ENCODE measurements at regions not wholly inside any gene's neighbourhood (a gene's known extent, or its start where the extent isn't known, plus 50 kb on each side); places are given as distances from the start of the nearest gene placed in this dataset.
A peak's percentile ranks its signal among the peaks of the same experiment; 100 is the strongest.

DNA sequence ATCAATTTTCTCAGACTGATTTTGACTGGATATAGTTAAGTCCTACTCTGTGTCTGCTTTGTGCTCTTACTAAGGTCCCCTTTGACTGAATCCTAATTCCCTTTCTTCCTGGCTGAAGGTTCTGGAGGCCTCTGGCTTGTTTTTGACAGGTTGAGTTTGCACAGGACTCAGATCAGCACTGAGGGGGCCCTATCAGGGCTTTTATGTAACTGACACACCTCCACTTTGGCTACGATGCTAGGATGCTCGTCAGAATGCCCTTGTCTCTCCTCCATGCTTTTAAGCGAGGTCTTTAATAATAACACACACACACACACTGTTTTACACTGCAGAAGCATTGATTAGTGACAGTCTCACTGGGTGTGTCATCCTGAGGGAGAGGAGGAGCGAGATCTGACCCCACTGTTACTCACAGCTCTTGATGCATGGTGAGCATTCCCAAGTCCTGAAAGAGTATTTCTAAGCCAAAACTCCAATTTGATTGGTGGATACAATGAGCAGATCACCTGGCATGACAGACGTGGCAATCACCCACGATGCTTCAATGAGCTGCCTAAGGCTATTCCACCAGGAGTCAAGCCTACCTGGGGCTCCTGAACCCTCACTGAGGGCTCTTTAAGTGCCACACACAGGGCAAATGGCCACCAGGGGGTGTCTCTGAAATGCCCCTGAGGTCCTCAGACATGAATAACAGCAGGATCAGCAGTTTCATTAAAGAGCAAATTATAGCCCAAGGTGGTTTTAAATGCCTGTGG is 130.4 kb upstream of the CPEB2 start:
- no peak for TF ChIP-seq SIN3A (conservative IDR thresholded peaks at IDR 0.05 in 1 of 2, IDR thresholded peaks at IDR 0.05 in 1 of 2; ENCODE audit: low read depth in 1 of 2, low read length in 2 of 2)
- TF ChIP-seq POLR2AphosphoS5 (IDR thresholded peaks at IDR 0.05; ENCODE audit: low read depth, low read length), result no peak
- TF ChIP-seq POLR2A (IDR thresholded peaks at IDR 0.05; ENCODE audit: control extremely low read depth in 1 of 2, low read depth in 2 of 2, low read length in 2 of 2), result no peak
- peak; percentile 75; the same call in 1 of the 2 replicates for TF ChIP-seq MAFK (IDR thresholded peaks at IDR 0.05; ENCODE audit: low read depth, low read length)
- TF ChIP-seq, protein P1, sequence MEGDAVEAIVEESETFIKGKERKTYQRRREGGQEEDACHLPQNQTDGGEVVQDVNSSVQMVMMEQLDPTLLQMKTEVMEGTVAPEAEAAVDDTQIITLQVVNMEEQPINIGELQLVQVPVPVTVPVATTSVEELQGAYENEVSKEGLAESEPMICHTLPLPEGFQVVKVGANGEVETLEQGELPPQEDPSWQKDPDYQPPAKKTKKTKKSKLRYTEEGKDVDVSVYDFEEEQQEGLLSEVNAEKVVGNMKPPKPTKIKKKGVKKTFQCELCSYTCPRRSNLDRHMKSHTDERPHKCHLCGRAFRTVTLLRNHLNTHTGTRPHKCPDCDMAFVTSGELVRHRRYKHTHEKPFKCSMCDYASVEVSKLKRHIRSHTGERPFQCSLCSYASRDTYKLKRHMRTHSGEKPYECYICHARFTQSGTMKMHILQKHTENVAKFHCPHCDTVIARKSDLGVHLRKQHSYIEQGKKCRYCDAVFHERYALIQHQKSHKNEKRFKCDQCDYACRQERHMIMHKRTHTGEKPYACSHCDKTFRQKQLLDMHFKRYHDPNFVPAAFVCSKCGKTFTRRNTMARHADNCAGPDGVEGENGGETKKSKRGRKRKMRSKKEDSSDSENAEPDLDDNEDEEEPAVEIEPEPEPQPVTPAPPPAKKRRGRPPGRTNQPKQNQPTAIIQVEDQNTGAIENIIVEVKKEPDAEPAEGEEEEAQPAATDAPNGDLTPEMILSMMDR (IDR thresholded peaks at IDR 0.05; ENCODE audit: control extremely low read depth in 1 of 3, insufficient read depth in 1 of 3, low read depth in 1 of 3, low read length in 3 of 3), result peak; percentile 53 to 59 (median 59)

Data from H1 (cell line).